GM23248 (cell line): ENCODE measurements at regions not wholly inside any gene's neighbourhood (a gene's known extent, or its start where the extent isn't known, plus 50 kb on each side); places are given as distances from the start of the nearest gene placed in this dataset.

Source experiments
- DNase-seq: peaks from one replicate; pipeline ENCODE4 v3.0.0-alpha.2; 2015
- H2AFZ ChIP-seq: fragments of 200-600 bp; sonication (generic); 2 replicates; pipeline ENCODE4 v1.6.1; 2016; ENCODE audit warnings: antibody characterized with exemption
- H3F3A ChIP-seq: fragments of 200-600 bp; sonication (generic); 2 replicates; pipeline ENCODE4 v1.6.1; 2016; ENCODE audit warnings: mild to moderate bottlenecking, antibody characterized with exemption, mixed run types; ENCODE audit not compliant: insufficient read depth
- H3K27ac ChIP-seq: fragments of 200-600 bp; sonication (generic); 2 replicates; pipeline ENCODE4 v1.5.1; 2016; ENCODE audit warnings: mild to moderate bottlenecking
- H3K27me3 ChIP-seq: fragments of 200-600 bp; sonication (generic); replicated peaks from 2 replicates; pipeline ENCODE4 v1.6.1; 2016; ENCODE audit warnings: mild to moderate bottlenecking; ENCODE audit not compliant: insufficient read depth
- H3K36me3 ChIP-seq: fragments of 200-600 bp; sonication (generic); 2 replicates; pipeline ENCODE4 v1.6.1; 2016; ENCODE audit warnings: low read depth, mild to moderate bottlenecking
- H3K4me1 ChIP-seq: fragments of 200-600 bp; sonication (generic); 2 replicates; pipeline ENCODE4 v1.6.1; 2016; ENCODE audit warnings: mild to moderate bottlenecking; ENCODE audit not compliant: insufficient read depth
- H3K4me2 ChIP-seq: fragments of 200-600 bp; sonication (generic); one replicate; pipeline ENCODE4 v1.6.1; 2016; ENCODE audit warnings: mild to moderate bottlenecking; ENCODE audit not compliant: unreplicated experiment
- H3K4me3 ChIP-seq: fragments of 200-600 bp; sonication (generic); 2 replicates; pipeline ENCODE4 v1.5.1; 2016; ENCODE audit warnings: mild to moderate bottlenecking
- H3K79me2 ChIP-seq: fragments of 200-600 bp; sonication (generic); 2 replicates; pipeline ENCODE4 v1.6.1; 2016; ENCODE audit warnings: mild to moderate bottlenecking; ENCODE audit not compliant: insufficient read depth
- H3K9ac ChIP-seq: fragments of 200-600 bp; sonication (generic); 2 replicates; pipeline ENCODE4 v1.6.1; 2016; ENCODE audit warnings: mild to moderate bottlenecking
- H3K9me2 ChIP-seq: fragments of 200-600 bp; sonication (generic); 2 replicates; pipeline ENCODE4 v1.6.1; 2016; ENCODE audit warnings: mixed run types, mild to moderate bottlenecking, moderate library complexity; ENCODE audit not compliant: insufficient read depth
- H3K9me3 ChIP-seq: fragments of 200-600 bp; sonication (generic); one replicate; pipeline ENCODE4 v1.6.1; 2017; ENCODE audit warnings: low read depth
- H4K20me1 ChIP-seq: fragments of 200-600 bp; sonication (generic); 2 replicates; pipeline ENCODE4 v1.6.0; 2016; ENCODE audit not compliant: insufficient read depth
- EZH2 ChIP-seq: fragments of 200-600 bp; sonication (generic); IDR thresholded peaks from 2 replicates; pipeline ENCODE4 v1.6.1; 2018; ENCODE audit warnings: antibody characterized with exemption, mild to moderate bottlenecking; ENCODE audit not compliant: insufficient read depth, poor library complexity, severe bottlenecking
- EZH2phosphoT487 ChIP-seq: fragments of 200-600 bp; sonication (generic); IDR thresholded peaks from 2 replicates; pipeline ENCODE4 v1.6.1; 2018; ENCODE audit warnings: antibody characterized with exemption, moderate library complexity, mild to moderate bottlenecking, low read depth; ENCODE audit not compliant: insufficient read depth
- WGBS, 2 experiments: methylation state at CpG; one replicate each; pipeline ENCODE4 v1.1.6; 2015 to 2017; ENCODE audit warnings: low lambda C conversion rate in 2 of 2, low coverage in 1 of 2; ENCODE audit errors: missing lambda C conversion rate in 2 of 2; 5-methylcytosine and 5-hydroxymethylcytosine counted together
- in situ Hi-C: fragments of 300-500 bp; cut with MboI; formaldehyde crosslinking; loops from 2 replicates; pipeline ENCODE4 v1.15.0; 2020

GRCh38 chr5:103369125-103370120 is 110.9 kb downstream of the MACIR start:
- in situ Hi-C loops: no loop called here
- Histone ChIP-seq H2AFZ (no peak overlapping the region), H3K36me3 (no peaks in the 10 kb centered on the region), H3K27ac (no peak overlapping the region), H3K27me3 (no peaks in the 10 kb centered on the region), H3K4me2 (no peak overlapping the region), H3F3A (no peaks in the 10 kb centered on the region), H3K4me1 (no peaks in the 10 kb centered on the region), H3K79me2 (no peaks in the 10 kb centered on the region), H3K9me2 (no peaks in the 10 kb centered on the region), H3K9me3 (no peaks in the 10 kb centered on the region), H3K9ac (no peak overlapping the region), H4K20me1 (no peaks in the 10 kb centered on the region), H3K4me3 (no peak overlapping the region)
- WGBS, 2 experiments: 25 to 33% methylated on average over 2 of the region's 2 CpGs
- TF ChIP-seq EZH2phosphoT487 (no peak), EZH2 (no peak)
- no peak for DNase-seq

GRCh38 chr5:103367702-103368101 is 109.1 kb downstream of the MACIR start:
- H3K4me3 ChIP-seq: no peak overlapping the region
- no peaks in the 10 kb centered on the region for H3K27me3 ChIP-seq
- H3F3A ChIP-seq: no peaks in the 10 kb centered on the region
- no peak overlapping the region for H3K9ac ChIP-seq
- H3K4me2 ChIP-seq: no peak overlapping the region
- no peak overlapping the region for H2AFZ ChIP-seq
- H4K20me1 ChIP-seq: no peaks in the 10 kb centered on the region
- no peak for DNase-seq
- H3K27ac ChIP-seq: no peak overlapping the region
- H3K36me3 ChIP-seq: no peaks in the 10 kb centered on the region
- no peaks in the 10 kb centered on the region for H3K79me2 ChIP-seq
- no peaks in the 10 kb centered on the region for H3K4me1 ChIP-seq
- no peaks in the 10 kb centered on the region for H3K9me2 ChIP-seq
- H3K9me3 ChIP-seq: no peaks in the 10 kb centered on the region
- TF ChIP-seq EZH2phosphoT487: no peak
- no peak for TF ChIP-seq EZH2
- 35 to 37% methylated on average over 2 of the region's 2 CpGs for WGBS, 2 experiments
- in situ Hi-C loops: no loop called here

- Histone ChIP-seq H3K9me3 (no peaks in the 10 kb centered on the region), H3K27ac (no peak overlapping the region), H3K79me2 (no peaks in the 10 kb centered on the region), H3F3A (no peaks in the 10 kb centered on the region), H3K9ac (no peak overlapping the region), H2AFZ (no peak overlapping the region), H3K9me2 (no peaks in the 10 kb centered on the region), H3K4me2 (no peak overlapping the region), H3K36me3 (no peaks in the 10 kb centered on the region), H3K27me3 (no peaks in the 10 kb centered on the region), H3K4me1 (peaks cover 4% of the 10 kb centered on the region; the same call in 1 of the 2 replicates), H4K20me1 (no peaks in the 10 kb centered on the region), H3K4me3 (no peak overlapping the region)
- DNase-seq: no peak
- TF ChIP-seq EZH2 (no peak), EZH2phosphoT487 (no peak)
- 55 to 70% methylated on average over 10 of the region's 10 CpGs for WGBS, 2 experiments
- in situ Hi-C loops: no loop called here
Measured at GRCh38 chr5:103366918-103367549, 108.5 kb downstream of the MACIR start.

GRCh38 chr5:103364074-103364473 is 105.5 kb downstream of the MACIR start:
- peak; percentile 29 for DNase-seq
- no peaks in the 10 kb centered on the region for H3K36me3 ChIP-seq
- H3K4me2 ChIP-seq: no peak overlapping the region
- no peak overlapping the region for H2AFZ ChIP-seq
- no peaks in the 10 kb centered on the region for H3K27me3 ChIP-seq
- 24 to 27% methylated on average over 2 of the region's 2 CpGs for WGBS, 2 experiments
- H3K9ac ChIP-seq: no peak overlapping the region
- no peaks in the 10 kb centered on the region for H3K9me3 ChIP-seq
- no peaks in the 10 kb centered on the region for H3K9me2 ChIP-seq
- H3K27ac ChIP-seq: no peak overlapping the region
- no peak for TF ChIP-seq EZH2
- no peak for TF ChIP-seq EZH2phosphoT487
- in situ Hi-C loops: no loop called here
- no peak overlapping the region for H3K4me3 ChIP-seq
- H4K20me1 ChIP-seq: no peaks in the 10 kb centered on the region
- H3F3A ChIP-seq: no peaks in the 10 kb centered on the region
- peaks cover 6% of the 10 kb centered on the region; the same call in 1 of the 2 replicates for H3K4me1 ChIP-seq
- H3K79me2 ChIP-seq: no peaks in the 10 kb centered on the region
